HG02840 (cell line): ENCODE measurements at regions not wholly inside any gene's neighbourhood (a gene's known extent, or its start where the extent isn't known, plus 50 kb on each side); places are given as distances from the start of the nearest gene placed in this dataset.

Experiments
- ATAC-seq: cut with Tn5 transposase; IDR thresholded peaks from one replicate; pipeline ENCODE4 v1.9.1; 2021; ENCODE audit warnings: mild to moderate bottlenecking, moderate library complexity, moderate number of reproducible peaks; ENCODE audit not compliant: unreplicated experiment, low FRiP score

- ATAC-seq: no peak
Measured at GRCh38 chr13:47216176-47216822, 319.4 kb upstream of the HTR2A start.

- no peak for ATAC-seq
Measured at GRCh38 chr13:47215736-47216135, 318.9 kb upstream of the HTR2A start.

- ATAC-seq: no peak
Measured at GRCh38 chr13:47213047-47213446, 316.2 kb upstream of the HTR2A start.

- no peak for ATAC-seq
Measured at GRCh38 chr13:47211106-47211505, 314.3 kb upstream of the HTR2A start.

GRCh38 chr13:47206111-47206510, 309.3 kb upstream of the HTR2A start:
- no peak for ATAC-seq

- no peak for ATAC-seq
Measured at GRCh38 chr13:47190696-47191305, 293.9 kb upstream of the HTR2A start.

GRCh38 chr13:47188802-47189201, 291.9 kb upstream of the HTR2A start:
- ATAC-seq: no peak

- no peak for ATAC-seq
Measured at GRCh38 chr13:47186471-47186870, 289.6 kb upstream of the HTR2A start.

GRCh38 chr13:47184321-47184720, 287.5 kb upstream of the HTR2A start:
- no peak for ATAC-seq

GRCh38 chr13:47179321-47179720, 282.5 kb upstream of the HTR2A start:
- no peak for ATAC-seq

GRCh38 chr13:47178090-47178950, 281.5 kb upstream of the HTR2A start:
- ATAC-seq: no peak

- ATAC-seq: no peak
Measured at GRCh38 chr13:47175172-47175866, 278.5 kb upstream of the HTR2A start.

- ATAC-seq: no peak
Measured at GRCh38 chr13:47170971-47171370, 274.1 kb upstream of the HTR2A start.

- ATAC-seq: no peak
Measured at GRCh38 chr13:47168618-47169017, 271.8 kb upstream of the HTR2A start.

GRCh38 chr13:47168066-47168465, 271.2 kb upstream of the HTR2A start:
- ATAC-seq: no peak

GRCh38 chr13:47166336-47166735, 269.5 kb upstream of the HTR2A start:
- no peak for ATAC-seq

- ATAC-seq: no peak
Measured at GRCh38 chr13:47159853-47160550, 263.1 kb upstream of the HTR2A start.

- no peak for ATAC-seq
Measured at GRCh38 chr13:47158593-47158992, 261.7 kb upstream of the HTR2A start.

GRCh38 chr13:47148543-47148942, 251.7 kb upstream of the HTR2A start:
- no peak for ATAC-seq

GRCh38 chr13:47147812-47148119, 250.9 kb upstream of the HTR2A start:
- no peak for ATAC-seq
